ENCODE measurements at regions not wholly inside any gene's neighbourhood (a gene's known extent, or its start where the extent isn't known, plus 50 kb on each side); places are given as distances from the start of the nearest gene placed in this dataset.

DNA sequence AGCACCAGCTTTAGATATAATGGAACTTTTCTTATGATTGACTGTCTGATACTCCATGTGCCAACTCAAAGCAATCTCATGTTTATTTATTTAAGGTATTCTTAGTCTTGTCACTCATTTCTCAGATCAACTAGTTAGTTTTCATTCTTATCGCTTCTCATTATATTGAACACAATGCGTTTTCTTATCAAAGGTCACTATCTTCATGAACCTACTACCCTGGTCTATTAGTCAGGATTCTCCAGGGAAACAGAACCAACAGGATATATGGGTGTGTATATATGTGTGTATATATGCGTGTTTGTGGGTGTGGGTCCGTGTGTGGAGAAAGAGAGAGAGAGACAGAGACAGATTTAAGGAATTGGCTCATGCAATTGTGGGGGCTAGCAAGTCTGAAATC is 619.9 kb downstream of the ZEB2 start:
- no peak for DNase-seq (ENCODE audit: low read depth in 4 of 4, low spot score in 3 of 4)

GRCh38 chr2:143893371-143893770 is 626.5 kb downstream of the ZEB2 start:
- DNase-seq (ENCODE audit: low read depth in 4 of 4, low spot score in 3 of 4): no peak

GRCh38 chr2:143891879-143892308 is 628.0 kb downstream of the ZEB2 start:
- DNase-seq (ENCODE audit: low read depth in 4 of 4, low spot score in 3 of 4): no peak

GRCh38 chr2:143890798-143891197 is 629.1 kb downstream of the ZEB2 start:
- no peak for DNase-seq (ENCODE audit: low read depth in 4 of 4, low spot score in 3 of 4)

GRCh38 chr2:143889216-143889615 is 630.7 kb downstream of the ZEB2 start:
- no peak for DNase-seq (ENCODE audit: low read depth in 4 of 4, low spot score in 3 of 4)

GRCh38 chr2:143885461-143885860 is 634.5 kb downstream of the ZEB2 start:
- DNase-seq (ENCODE audit: low read depth in 4 of 4, low spot score in 3 of 4): no peak

DNA sequence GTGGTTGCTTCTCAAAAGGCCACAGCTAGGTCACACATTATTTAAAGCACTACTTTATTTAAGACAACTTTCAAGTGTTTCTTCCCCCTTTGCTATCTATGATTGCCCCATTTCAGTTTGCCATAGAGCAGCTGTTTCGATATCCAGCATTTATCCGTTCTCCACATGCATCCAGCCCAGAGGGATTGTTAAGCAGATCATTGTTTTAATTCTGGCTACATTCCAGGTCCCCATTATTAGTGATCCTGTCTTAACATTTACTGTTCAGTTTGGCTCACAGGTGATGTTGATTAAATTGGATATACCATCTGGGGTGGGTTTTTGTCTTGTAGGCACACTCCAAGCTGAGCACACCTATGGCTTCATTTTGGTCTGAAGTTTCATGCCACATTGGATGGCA is 638.7 kb downstream of the ZEB2 start:
- DNase-seq (ENCODE audit: low read depth in 4 of 4, low spot score in 3 of 4): no peak

DNA sequence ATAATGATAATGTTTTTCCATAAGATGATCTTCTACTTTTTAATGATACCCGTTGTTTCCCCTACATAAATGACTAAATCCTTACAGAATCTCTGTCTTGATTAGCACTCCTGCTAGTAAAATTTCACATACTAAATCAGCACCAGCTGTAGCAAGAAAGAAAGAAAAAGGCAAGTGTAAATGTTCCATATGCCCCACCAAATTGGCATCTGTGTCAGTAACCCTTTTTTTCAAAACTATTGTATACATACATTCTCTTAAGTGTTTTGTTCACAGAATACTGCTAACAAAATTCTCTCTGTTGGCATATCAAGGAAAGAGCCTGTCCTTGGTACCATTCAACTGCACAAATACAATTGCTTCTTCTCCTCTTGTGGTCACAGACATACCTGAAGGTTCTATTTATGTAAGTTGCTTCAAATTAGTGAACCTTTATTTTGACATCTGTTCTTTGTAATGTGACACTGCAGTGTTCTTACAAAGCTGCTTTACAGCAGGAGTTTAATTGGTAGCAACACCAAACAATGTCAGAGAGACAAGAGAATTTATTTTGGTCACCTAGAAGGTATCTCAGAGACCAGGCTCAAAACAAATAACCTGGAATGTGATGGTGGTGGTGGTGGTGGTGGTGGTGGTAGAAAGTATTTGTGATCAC is 641.9 kb downstream of the ZEB2 start:
- DNase-seq (ENCODE audit: low read depth in 4 of 4, low spot score in 3 of 4): no peak

DNA sequence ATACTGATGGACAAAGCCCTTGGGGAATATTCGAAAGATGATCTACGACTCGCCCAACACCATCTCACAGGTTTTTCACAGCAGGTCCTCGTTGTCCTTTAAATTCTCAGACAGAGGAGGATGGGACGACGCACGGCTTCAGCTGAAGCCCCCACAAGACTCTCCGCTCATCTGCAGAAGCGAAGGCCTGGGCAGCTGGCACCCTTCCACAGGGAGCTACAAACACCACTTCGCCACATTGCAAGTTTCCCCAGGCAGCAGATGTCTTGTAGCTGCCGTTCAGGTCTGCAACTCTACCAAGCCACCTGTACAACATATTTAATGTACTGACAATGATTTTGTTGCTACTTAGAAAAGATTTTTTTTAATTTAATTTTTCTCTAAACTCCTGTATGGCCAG is 642.9 kb downstream of the ZEB2 start:
- DNase-seq (ENCODE audit: low read depth in 4 of 4, low spot score in 3 of 4): no peak

DNA sequence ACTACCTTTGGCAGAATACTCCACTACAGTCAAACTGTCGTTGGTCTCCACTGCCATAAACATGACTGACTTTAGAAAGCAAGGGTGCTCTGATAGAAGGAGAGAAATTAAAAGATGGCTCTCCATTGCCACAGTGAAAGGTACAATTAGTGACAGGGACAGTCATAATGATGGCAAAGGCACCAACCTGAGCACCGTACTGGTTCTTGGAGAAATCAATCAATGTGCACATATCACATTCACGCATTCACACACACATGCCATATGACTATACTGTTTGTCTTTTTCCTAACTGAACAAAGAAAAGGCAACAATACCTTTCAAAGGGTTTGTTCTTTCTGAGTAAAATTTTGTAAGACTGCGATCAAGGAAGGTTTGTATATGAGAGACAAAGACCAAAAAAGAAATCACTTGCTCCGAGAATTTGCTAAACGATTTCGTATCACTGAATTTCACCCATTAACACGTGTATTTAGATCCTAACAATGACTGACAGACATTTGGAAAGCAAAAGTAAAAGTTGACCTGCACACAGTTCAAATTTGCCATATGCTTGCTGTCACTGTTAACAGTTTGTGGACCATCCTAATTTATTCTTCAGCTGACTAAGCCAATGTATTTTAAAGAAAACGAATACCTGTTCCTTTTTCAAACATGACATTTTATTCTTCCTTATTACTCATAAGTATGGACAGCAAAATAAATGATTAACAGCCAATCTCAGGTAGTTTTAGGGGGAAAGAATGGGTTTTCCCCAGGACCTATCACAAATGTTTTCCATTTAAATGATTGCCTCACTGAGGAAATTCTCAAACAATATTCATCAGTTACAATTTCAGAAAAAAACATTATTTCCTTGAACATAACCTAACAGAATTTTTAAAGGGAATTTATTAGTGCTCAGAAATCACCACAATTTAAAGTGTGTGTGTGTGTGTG is 644.4 kb downstream of the ZEB2 start:
- no peak for DNase-seq (ENCODE audit: low read depth in 4 of 4, low spot score in 3 of 4)

- DNase-seq (ENCODE audit: low read depth in 4 of 4, low spot score in 3 of 4): no peak
These were observed 646.0 kb downstream of the ZEB2 start for GRCh38 chr2:143873886-143874285.

- DNase-seq (ENCODE audit: low read depth in 4 of 4, low spot score in 3 of 4): no peak
These were observed 649.2 kb downstream of the ZEB2 start for GRCh38 chr2:143870696-143871095.

GRCh38 chr2:143856978-143857377 is 662.9 kb downstream of the ZEB2 start:
- no peak for DNase-seq (ENCODE audit: low read depth in 4 of 4, low spot score in 3 of 4)

DNA sequence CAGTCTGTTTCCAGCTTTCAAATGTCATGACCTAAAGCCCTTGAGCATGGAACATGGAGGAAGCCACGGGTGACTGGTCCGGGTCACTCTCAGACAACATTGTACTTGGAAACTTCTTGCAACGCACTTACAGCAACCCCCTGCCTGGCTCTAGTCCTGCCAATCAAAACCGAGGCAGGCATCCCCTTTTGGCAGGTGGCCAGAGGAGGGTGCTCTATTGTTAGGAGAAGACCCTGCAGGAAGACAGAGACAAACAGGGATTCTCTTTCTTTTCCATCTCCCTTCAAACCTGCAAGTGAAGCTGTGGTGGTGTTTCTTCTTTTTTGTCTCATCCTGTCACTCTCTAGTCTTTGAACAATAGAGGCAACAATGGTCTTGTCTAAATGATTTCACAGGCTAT is 667.2 kb downstream of the ZEB2 start:
- no peak for DNase-seq (ENCODE audit: low read depth in 4 of 4, low spot score in 3 of 4)

DNA sequence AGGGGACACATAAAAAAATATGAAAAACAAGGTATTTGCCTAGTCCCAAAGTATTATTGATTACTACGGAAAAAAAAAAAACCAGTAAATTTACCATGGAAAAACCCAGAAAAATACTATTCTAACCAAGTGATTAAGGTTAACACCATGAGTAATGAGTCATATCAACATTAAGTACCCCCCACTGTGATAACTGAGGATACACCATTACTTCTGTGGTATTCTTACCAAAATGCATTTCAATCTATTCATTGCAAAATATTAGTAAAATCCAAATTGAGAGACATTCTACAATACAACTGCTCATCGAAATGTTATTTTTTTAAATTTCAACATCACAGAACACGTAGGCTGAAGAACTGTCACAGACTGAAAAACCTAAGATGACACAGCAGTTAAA is 669.8 kb downstream of the ZEB2 start:
- no peak for DNase-seq (ENCODE audit: low read depth in 4 of 4, low spot score in 3 of 4)

- no peak for DNase-seq (ENCODE audit: low read depth in 4 of 4, low spot score in 3 of 4)
These were observed 672.7 kb downstream of the ZEB2 start for GRCh38 chr2:143847257-143847656.

GRCh38 chr2:143844986-143845385 is 674.9 kb downstream of the ZEB2 start:
- no peak for DNase-seq (ENCODE audit: low read depth in 4 of 4, low spot score in 3 of 4)

DNA sequence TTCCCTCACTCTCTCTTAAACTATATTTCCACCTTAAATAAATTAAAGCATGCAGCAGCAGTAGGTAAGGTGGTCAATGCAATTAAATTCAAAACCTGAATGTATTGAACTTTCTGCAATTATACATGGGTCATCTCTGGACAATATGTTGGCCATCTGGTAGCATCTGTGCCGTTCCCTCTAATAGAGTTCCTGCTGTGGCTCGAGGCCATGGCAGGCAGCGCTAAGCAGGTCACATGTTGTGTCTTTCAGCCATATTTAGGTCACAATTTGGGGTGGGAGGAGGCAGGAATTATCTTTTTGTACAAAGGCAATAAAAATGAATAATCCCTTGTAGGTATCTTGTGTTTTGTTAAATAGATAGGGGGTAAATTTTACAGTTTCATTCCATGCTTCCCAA is 676.2 kb downstream of the ZEB2 start:
- no peak for DNase-seq (ENCODE audit: low read depth in 4 of 4, low spot score in 3 of 4)

GRCh38 chr2:143842836-143843235 is 677.1 kb downstream of the ZEB2 start:
- no peak for DNase-seq (ENCODE audit: low read depth in 4 of 4, low spot score in 3 of 4)

DNA sequence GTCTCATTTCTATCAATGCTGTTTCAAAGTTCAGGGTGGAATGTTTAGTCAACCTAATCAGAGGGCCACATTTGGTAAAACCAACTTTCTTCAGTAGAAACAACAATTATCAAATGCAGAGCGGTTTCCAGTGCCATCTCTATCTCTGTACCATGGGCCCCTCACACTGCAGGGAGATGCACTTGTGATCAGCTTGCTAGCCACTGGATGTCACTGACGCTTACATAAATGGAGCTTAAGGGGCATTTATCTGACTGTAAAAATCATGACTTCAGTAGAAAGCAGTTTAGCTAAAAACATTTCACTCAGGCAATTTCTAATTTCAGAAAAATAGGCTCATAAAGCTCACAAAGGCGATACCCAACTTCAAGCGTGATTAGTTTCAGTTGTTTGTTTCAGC is 678.0 kb downstream of the ZEB2 start:
- DNase-seq (ENCODE audit: low read depth in 4 of 4, low spot score in 3 of 4): no peak

- DNase-seq (ENCODE audit: low read depth in 4 of 4, low spot score in 3 of 4): no peak
These were observed 679.3 kb downstream of the ZEB2 start for GRCh38 chr2:143840601-143841000.

DNA sequence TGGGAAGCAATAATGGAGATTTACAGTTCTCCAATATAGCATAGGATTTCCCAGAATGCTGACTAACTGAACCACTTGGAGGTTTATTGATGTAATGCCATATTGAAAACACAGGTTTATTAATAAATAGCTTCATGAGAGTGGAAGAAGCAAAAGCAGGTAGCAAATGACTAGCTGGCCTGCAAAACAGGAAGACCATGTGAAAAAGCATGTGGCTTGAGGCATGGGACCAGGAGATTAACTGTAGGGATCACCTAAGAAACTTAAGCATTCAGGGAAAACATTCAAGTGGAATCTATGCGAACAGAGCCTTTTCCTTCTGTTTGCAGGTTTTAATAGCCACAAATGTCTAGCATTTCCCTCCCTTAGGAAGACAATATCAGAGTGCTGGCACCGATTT is 679.7 kb downstream of the ZEB2 start:
- DNase-seq (ENCODE audit: low read depth in 4 of 4, low spot score in 3 of 4): no peak
